Astrocyte (in vitro differentiated cells and primary cell): ENCODE measurements at regions not wholly inside any gene's neighbourhood (a gene's known extent, or its start where the extent isn't known, plus 50 kb on each side); places are given as distances from the start of the nearest gene placed in this dataset.

Source experiments
- CTCF ChIP-seq: IDR thresholded peaks from 2 replicates; pipeline ENCODE4 v1.5.1; 2011; ENCODE audit warnings: low read depth, mild to moderate bottlenecking, inconsistent platforms, low read length, moderate library complexity; ENCODE audit not compliant: insufficient read depth
- EZH2 ChIP-seq: IDR thresholded peaks from 2 replicates; pipeline ENCODE4 v1.6.1; 2012; ENCODE audit warnings: mild to moderate bottlenecking, low read length, inconsistent platforms; ENCODE audit not compliant: insufficient read depth

DNA sequence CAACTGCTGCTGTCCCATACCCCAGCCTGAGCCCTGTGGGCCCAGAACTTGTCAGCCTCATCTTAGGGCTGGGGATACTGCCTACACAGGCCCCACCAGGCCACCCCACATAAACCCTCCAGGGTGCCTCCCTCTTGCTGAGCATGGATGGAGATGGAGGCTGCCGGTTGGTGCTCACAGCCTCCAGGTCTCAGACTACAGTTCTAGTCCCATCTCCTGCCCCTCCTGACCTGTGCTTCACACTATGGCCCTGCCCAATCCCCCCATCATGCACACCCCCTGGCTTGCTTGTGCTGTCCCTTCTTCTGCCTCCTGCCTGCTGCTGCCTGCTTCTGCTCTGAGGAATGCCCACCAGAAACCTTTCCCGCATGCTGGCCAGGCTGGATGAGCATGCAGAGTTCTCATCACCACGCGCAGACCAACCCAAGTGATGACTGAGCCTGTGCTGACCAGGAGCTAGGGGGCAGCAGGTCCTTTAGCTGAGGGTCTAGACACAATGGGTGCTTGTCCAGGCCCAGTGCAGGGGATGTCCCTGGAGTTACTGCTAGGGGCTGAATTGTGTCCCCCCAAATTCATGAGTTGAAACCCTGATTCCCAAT lies 138.4 kb upstream of the HS6ST1 start:
- TF ChIP-seq CTCF: no peak
- no peak for TF ChIP-seq EZH2
